Kidney epithelial cell (primary cell): ENCODE measurements at regions not wholly inside any gene's neighbourhood (a gene's known extent, or its start where the extent isn't known, plus 50 kb on each side); places are given as distances from the start of the nearest gene placed in this dataset.
"Not testable (repeated sequence)": the region's sequence is repeated elsewhere in the genome, so short reads cannot be mapped to it uniquely, and the experiment has no call there.

ENCODE experiments used
- DNase-seq: peaks from one replicate; pipeline ENCODE4 v3.0.0-alpha.2; 2010; ENCODE audit warnings: low read depth
- H3K27me3 ChIP-seq: 2 replicates; pipeline ENCODE4 v1.6.0; 2011; ENCODE audit warnings: low read length; ENCODE audit not compliant: control insufficient read depth, insufficient read depth
- H3K36me3 ChIP-seq: 2 replicates; pipeline ENCODE4 v1.5.1; 2011; ENCODE audit warnings: low read length; ENCODE audit not compliant: control insufficient read depth, insufficient read depth
- H3K4me3 ChIP-seq: 2 replicates; pipeline ENCODE4 v1.5.1; 2011; ENCODE audit warnings: low read depth, mild to moderate bottlenecking, control low read depth, low read length
- TF ChIP-seq, protein P1 (sequence below): IDR thresholded peaks from 2 replicates; pipeline ENCODE4 v1.5.1; 2011; ENCODE audit warnings: mild to moderate bottlenecking, moderate library complexity, low read length, control low read depth, inconsistent platforms; ENCODE audit not compliant: insufficient read depth, poor library complexity, severe bottlenecking

GRCh38 chr12:90690120-90690519 is 264.9 kb downstream of the CCER1 start:
- Histone ChIP-seq H3K36me3 (no peaks in the 10 kb centered on the region), H3K4me3 (no peak overlapping the region), H3K27me3 (no peaks in the 10 kb centered on the region)
- TF ChIP-seq, protein P1, sequence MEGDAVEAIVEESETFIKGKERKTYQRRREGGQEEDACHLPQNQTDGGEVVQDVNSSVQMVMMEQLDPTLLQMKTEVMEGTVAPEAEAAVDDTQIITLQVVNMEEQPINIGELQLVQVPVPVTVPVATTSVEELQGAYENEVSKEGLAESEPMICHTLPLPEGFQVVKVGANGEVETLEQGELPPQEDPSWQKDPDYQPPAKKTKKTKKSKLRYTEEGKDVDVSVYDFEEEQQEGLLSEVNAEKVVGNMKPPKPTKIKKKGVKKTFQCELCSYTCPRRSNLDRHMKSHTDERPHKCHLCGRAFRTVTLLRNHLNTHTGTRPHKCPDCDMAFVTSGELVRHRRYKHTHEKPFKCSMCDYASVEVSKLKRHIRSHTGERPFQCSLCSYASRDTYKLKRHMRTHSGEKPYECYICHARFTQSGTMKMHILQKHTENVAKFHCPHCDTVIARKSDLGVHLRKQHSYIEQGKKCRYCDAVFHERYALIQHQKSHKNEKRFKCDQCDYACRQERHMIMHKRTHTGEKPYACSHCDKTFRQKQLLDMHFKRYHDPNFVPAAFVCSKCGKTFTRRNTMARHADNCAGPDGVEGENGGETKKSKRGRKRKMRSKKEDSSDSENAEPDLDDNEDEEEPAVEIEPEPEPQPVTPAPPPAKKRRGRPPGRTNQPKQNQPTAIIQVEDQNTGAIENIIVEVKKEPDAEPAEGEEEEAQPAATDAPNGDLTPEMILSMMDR, result no peak
- no peak for DNase-seq

DNA sequence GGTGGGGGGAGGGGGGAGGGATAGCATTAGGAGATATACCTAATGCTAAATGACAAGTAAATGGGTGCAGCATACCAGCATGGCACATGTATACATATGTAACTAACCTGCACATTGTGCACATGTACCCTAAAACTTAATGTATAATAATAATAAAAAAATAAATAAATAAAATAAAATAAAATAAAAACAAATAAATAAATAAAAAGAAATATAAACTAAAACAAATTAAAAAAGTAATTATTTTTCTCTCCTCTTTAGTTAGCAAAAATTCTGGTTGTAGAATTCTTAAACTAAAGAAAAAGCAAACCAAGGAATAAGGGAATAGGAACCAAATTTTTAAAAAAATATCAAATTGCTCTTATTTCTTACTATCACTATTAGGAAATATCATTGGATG is 267.3 kb downstream of the CCER1 start:
- not testable (repeated sequence) for DNase-seq, H3K36me3 ChIP-seq, H3K4me3 ChIP-seq, H3K27me3 ChIP-seq

DNA sequence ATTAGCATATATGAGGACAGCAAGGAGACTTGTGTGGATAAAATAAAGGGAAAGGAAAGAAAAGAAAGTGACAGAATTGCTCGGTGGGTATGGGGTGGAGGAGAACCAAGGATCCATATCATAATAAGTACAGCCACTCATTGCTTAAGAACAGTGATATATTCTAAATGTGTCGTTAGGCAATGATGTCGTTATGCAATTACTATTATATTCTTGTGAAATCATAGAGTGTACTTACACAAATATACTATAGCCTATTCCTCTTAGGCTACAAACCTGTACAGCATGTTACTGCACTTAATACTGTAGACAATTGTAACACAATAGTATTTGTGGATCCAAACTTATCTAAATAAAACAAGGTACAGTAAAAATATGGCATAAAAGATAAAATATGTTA is 271.1 kb downstream of the CCER1 start:
- Histone ChIP-seq H3K27me3 (no peaks in the 10 kb centered on the region), H3K4me3 (no peak overlapping the region), H3K36me3 (no peaks in the 10 kb centered on the region)
- TF ChIP-seq, protein P1, result no peak
- DNase-seq, result no peak

DNA sequence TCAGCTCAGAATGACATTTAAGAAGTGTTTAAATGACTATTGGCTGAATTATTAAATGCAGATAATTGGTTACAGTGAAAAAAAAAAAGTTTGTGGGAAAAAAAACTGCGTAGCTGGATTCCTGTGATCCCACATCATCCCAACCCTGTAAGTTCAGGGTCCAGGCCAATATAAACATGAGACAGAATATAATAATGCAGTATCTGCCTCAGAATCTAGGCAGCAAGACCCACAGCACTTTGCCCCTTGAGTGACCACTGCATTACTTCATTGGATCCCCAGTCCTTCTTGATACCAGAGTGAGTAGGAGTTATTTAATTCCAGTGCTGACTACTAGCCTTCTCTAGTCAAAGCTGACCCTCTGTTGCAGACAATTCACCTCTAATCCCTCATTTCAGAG is 272.6 kb downstream of the CCER1 start:
- TF ChIP-seq, protein P1, result no peak
- H3K4me3 ChIP-seq, result no peak overlapping the region
- DNase-seq, result no peak
- H3K36me3 ChIP-seq, result no peaks in the 10 kb centered on the region
- H3K27me3 ChIP-seq, result no peaks in the 10 kb centered on the region

DNA sequence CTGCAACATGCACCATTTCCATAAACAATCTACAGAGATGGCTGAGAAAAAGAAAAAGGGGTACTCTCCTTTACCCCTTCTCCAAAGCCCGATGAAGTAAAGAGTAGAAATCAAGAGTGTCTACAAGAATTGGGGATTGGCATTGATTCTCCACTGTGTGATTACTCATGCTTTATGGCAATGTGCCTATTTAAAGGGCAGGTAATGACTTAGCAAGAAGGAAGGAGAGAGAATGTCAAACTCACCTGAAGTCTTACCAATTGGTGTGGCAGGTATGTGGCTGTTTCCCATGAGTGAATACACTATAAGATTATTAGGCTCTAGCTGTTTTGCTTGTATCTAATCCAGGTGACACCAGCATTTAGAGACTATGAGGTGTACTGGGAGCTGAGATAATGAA is 275.3 kb downstream of the CCER1 start:
- TF ChIP-seq, protein P1, result no peak
- Histone ChIP-seq H3K36me3 (no peaks in the 10 kb centered on the region), H3K4me3 (no peak overlapping the region), H3K27me3 (no peaks in the 10 kb centered on the region)
- no peak for DNase-seq

- TF ChIP-seq, protein P1, result no peak
- Histone ChIP-seq H3K27me3 (no peaks in the 10 kb centered on the region), H3K4me3 (no peak overlapping the region), H3K36me3 (no peaks in the 10 kb centered on the region)
- no peak for DNase-seq
These were observed 277.4 kb downstream of the CCER1 start for GRCh38 chr12:90677552-90677951.
